ENCODE measurements at regions not wholly inside any gene's neighbourhood (a gene's known extent, or its start where the extent isn't known, plus 50 kb on each side); places are given as distances from the start of the nearest gene placed in this dataset.
"Not testable (repeated sequence)": the region's sequence is repeated elsewhere in the genome, so short reads cannot be mapped to it uniquely, and the experiment has no call there.

- no peak for DNase-seq (ENCODE audit: low read depth)
Measured at GRCh38 chrX:122913134-122913533, 270.9 kb upstream of the GRIA3 start.

- no peak for DNase-seq (ENCODE audit: low read depth)
Measured at GRCh38 chrX:122913764-122914163, 270.3 kb upstream of the GRIA3 start.

DNA sequence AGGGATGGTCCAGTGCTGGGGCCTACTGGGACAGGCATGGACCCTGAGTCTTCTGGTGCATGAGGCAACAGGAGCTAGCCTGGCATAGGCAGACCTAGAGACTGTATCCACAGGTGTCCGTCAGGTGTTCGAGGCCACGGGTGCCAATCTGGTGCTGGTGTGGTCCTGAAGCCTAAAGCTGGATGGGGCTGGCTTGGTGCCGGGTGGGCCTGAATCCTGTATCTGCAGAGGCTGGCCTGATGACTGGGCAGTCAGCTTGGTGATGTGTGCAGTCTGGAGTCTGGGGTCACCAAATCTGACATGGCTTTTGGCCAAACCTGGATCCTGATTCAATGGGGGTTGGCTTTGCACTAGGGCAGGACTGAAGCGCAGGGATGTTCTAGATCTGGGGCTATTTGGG lies 269.8 kb upstream of the GRIA3 start:
- DNase-seq (ENCODE audit: low read depth) = no peak

DNA sequence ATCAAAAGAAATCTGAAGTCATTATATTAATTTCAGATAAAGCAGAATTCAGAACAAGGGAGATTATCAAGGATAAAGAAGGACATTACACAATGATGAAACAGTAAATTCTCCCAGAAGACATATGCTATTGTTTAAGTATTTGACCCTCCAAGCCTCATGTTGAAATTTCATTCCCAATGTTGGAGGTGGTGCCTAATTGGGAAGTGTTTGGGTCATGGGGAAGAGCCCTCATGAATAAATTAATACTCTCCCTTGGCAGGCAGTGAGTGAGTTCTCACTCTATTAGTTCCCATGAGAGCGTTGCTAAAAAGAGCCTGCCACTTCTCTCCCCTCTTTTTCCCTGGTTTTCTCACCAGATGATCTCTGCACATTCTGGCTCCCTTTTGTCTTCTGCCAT lies 249.9 kb upstream of the GRIA3 start:
- no peak for DNase-seq (ENCODE audit: low read depth)

DNA sequence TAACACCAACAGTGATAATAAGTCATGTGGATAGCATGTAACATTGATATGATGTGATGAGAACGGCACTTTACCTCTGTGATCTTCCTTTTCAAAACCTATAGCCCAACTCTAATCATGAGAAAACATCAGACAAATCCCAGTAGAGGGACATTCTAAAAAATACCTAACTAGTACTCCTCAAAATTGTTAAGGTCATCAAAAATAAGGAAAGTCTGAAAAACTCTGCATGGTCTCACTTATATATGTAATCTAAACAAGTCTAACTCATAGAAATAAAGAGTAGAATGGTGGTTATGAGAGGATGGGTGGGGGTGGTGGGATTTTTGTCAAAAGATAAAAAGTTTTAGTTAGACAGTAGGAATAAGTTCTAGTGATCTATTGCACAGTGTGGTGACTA lies 243.9 kb upstream of the GRIA3 start:
- DNase-seq (ENCODE audit: low read depth) = no peak

DNA sequence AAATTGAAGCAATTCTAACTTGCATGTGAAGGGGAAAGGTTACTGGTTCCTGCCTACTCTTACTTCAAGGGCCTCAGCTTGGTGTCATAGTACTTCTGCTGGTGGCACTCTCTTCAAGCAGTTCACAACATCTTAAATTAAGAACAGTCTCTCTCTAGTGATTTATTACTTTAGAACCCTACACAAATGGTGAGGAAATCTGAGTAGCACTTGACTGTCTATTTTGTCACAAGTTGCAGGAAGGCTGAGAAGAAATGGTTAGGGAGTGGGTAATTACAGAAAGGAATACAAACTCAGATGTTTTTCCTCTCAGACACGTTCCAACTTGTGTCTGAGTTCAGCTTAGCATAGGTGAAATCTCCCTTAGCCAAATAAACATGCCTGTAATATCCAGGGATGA lies 242.3 kb upstream of the GRIA3 start:
- no peak for DNase-seq (ENCODE audit: low read depth)

DNA sequence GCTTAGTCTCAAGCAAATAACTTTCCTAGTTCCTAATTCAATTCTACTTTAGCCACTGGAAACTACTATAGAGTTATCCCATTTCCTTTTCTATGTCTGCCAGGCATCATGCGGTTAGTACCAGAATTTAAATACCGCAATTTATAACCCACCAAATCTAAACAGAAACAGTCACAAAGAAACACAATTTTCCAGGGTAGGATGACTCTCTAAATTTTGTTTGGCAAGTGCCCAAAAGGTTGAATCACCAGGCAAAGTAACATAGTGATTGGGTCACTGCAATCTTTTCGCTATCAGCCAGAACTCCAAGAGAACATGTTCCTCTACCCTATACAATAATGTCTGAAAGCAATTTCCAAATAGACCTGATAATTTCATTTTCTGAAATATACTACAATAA lies 240.2 kb upstream of the GRIA3 start:
- no peak for DNase-seq (ENCODE audit: low read depth)

DNA sequence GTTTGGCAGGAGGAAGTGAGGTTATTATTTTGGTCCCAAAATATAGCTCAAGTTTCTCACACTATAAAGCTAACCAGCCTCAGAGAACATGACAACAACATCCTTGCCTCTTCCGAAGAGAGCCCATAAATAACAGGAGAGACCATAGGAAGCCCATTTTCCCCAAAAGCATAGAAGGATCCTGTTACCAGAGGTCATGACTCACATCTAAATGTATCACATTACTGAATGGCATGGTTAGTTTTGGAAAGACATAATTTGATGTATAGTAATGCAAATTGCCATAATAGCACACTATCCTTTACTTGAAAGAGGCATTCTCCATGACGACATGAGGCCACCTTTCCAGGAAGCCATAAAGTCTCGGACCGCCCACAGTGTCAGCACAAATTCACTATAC lies 238.8 kb upstream of the GRIA3 start:
- DNase-seq (ENCODE audit: low read depth) = no peak

- no peak for DNase-seq (ENCODE audit: low read depth)
Measured at GRCh38 chrX:122972604-122973003, 211.5 kb upstream of the GRIA3 start.

DNA sequence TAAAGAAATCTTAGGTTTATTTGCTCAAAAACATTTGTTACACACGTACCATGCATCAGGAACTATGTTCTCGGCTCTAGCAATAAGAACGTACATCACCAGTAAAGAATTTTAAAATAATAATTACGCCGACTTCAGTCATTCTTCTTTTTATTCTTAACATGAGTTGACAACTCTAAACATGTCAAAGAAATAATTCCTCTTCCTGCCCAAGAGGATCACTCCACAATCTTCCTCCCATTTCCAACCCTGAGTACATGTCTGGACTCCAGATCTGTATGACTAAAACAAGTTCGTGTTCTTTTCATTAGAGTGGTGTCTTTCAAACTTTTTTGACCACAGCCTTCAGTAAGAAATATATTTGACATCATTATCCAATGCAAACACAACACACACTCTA lies 201.6 kb upstream of the GRIA3 start:
- DNase-seq (ENCODE audit: low read depth) = no peak

DNA sequence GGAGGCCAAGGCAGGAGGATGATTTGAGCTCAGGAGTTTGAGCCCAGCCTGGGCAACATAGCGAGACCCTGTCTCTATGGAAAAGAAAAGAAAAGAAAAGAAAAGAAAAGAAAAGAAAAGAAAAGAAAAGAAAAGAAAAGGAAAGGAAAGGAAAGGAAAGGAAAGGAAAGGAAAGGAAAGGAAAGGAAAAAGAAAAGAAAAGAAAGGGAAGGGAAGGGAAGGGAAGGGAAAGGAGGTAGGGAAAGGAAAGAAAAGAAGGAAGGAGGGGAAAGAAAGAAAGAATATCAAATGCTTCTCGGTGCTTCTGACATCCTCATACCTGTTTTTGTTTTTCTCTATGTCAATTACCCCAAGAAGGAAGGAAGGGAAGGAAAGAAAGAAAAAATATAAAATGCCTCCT lies 181.2 kb upstream of the GRIA3 start:
- not testable (repeated sequence) for DNase-seq (ENCODE audit: low read depth)

DNA sequence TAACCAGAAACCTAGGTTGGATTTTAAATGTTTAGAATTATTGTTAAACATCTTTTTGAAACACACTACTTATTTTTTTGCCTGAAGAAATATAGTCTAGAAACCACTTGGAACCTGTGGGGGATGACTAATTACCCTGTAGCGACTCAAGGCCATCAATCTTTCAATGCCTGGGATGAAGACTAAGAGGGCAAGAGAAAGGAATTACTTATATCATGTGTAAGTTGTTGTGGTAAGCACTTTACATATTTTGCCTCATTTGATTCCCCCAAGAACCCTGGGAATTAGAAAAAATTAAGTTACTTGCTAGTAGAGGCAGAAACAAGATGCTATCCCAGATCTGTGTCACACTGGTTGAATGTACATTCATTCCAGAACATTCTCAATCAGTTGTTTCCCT lies 170.9 kb upstream of the GRIA3 start:
- DNase-seq (ENCODE audit: low read depth) = peak; percentile 10

- no peak for DNase-seq (ENCODE audit: low read depth)
Measured at GRCh38 chrX:123036401-123036800, 147.7 kb upstream of the GRIA3 start.

DNA sequence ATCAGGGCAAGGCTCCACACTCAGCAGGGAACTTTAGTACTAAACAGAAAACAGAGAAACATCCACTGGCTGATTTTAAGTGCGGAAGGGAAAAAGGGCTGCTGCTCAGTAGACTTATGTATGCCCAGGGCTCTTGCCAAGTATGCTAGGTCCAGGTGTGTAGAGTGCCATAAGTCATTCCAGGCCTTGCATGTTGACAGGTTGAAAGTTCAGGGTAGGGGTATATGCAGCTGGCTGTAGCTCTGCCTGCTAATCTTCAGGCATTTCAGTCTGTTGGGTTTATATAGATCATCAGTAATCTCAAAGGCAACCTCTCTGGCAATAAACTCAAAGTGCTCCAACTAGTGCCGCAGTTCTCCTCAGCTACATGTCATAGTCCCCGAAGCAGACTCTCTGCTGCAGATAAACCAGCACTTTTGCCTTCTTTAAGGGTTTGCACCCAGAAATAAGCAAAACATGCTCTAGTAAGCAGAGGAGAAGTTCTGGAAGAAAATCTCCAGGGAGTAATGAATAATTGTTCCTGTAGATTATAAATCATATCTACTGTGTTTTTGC lies 134.9 kb upstream of the GRIA3 start:
- DNase-seq (ENCODE audit: low read depth) = no peak

GRCh38 chrX:123060986-123061385 lies 123.1 kb upstream of the GRIA3 start:
- no peak for DNase-seq (ENCODE audit: low read depth)

DNA sequence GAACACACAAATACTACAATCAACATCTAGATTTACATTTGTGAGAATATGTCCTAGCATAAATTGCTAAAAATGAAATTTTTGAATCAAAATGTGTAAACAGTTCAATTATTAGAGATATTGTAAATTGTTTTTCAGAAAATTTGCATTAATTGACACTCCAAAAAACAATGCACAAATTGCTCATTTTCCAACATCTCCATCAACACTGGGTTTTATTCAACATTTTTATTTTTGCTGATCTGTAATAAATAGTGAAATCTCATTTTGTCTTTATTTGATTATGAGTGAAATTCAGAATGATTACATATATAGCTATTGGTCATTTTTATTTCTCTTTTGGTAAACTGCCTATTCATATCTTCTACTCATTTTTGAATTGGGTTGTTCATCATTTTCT lies 120.0 kb upstream of the GRIA3 start:
- DNase-seq (ENCODE audit: low read depth) = no peak

GRCh38 chrX:123072686-123073385 lies 111.2 kb upstream of the GRIA3 start:
- no peak for DNase-seq (ENCODE audit: low read depth)

DNA sequence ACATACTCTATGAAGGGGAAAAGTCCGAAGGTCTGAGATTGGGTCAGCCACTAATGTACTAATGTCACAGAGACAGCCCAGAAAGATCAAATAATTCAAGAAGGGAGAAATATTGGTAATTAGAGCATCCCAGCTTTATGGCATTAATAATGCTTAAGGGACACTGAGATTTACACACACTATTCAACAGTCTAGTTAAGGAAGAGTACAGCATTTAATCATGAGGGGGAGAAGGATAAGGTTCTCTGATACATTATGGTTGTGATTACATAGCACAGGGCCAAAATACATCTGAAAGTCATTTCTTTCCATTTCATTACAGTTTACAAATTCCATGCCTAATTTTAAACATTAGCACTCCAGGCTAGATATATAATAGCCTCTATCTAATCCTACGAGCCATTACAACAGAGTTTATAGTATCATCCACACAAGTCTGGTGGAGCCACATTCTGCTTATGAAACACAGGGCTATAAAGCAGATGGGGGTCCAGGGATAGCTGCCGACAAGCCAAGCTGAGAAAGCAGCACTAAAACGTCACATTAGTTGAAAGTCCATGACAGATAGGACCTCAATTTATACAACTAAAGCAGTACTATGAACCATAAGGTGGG lies 108.0 kb upstream of the GRIA3 start:
- no peak for DNase-seq (ENCODE audit: low read depth)

DNA sequence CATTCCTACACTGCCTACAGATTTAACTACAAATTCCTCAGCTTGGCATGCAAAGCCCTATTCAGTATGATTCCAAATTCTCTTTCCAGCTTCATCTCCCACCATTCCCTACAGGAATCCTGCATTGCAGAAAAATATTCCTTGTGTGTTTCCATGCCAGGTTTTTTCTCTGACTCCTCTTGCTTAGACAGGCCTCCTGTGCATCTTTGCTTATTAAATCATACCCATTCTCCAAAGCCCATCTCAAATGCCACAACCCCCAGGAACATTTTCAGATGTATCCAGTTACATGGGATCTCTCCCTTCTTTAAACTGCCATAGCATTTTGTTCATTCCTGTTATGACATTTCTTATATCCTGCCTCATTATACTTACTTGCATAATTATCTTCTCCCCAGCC lies 106.4 kb upstream of the GRIA3 start:
- DNase-seq (ENCODE audit: low read depth) = no peak

DNA sequence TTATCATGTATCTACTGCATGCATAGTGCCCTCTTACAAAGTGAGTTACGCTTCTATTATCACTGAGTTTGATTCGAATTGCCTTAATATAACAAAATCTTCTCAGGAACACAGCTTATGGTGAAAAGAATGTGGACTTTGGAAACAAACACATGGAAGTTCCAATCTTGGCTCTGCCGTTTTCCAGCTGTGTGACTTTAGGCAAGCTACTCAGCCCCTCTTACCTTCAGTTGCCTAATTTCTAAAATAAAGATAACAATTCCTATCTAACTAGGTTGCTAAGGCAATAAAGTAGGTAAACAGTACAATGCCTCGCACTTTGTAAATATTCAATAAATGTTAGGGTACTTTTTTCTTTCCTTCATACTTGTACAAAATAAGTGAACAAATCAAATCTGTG lies 104.0 kb upstream of the GRIA3 start:
- DNase-seq (ENCODE audit: low read depth) = no peak

DNA sequence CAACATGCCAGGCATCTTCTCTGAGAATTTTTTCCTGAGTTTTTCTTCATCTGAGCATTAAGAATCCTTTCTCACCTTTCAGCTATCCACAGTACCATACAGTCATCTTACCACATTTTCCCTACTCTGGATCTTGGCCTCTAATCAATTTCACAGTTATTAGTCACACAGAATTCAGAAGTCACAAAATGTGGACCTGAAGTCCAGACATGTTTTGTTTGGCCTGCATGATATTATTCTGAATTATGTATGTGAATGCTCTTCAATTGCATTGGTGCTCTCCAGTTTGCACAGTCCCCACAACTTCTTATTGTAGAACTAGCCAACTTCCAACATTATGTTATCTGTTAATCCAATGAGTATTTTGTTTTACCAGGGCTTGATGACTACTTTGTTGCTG lies 102.3 kb upstream of the GRIA3 start:
- DNase-seq (ENCODE audit: low read depth) = no peak

DNA sequence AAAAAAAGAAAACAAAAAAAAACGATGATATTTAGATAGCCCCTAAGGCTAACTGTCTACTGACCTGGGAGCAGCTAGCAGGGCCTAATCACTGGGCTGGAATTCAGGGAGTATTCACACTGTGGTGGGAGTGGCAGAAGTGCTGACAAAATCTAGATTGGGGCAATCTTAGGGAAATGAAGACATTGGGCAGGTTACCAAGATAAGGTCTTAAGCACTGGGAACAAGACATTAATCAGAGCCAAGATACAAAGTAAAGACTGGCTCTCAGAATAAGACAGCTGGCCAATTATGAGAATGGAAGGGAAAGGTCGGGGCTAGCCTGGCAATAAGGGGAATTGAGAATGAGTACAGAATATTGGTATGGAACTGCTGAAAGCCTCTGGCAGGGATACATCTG lies 100.2 kb upstream of the GRIA3 start:
- no peak for DNase-seq (ENCODE audit: low read depth)

DNA sequence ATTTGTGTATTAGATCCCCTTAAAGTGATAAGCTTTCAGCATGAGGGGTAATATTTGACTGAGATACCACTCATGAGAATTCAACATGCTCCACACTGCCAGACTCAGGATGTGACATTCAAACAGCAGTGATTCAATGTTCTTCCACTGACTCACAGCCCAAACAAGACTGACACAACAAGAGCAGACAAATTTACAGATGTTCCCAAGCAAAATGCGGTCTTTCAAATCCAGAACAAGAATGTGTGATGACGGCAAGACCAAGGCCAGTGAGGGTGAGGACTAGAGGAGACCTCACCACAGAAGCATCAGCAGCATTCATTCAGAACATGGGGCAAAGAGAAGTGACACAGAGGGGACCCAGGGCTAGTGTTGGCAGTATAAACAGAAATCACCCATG lies 99.3 kb upstream of the GRIA3 start:
- peak; percentile 52 for DNase-seq (ENCODE audit: low read depth)
